Hematopoietic multipotent progenitor cell treated with erythropoietin and hydrocortisone succinate and interleukin-3 and kit ligand, for 15 days (in vitro differentiated cells): ENCODE measurements at regions not wholly inside any gene's neighbourhood (a gene's known extent, or its start where the extent isn't known, plus 50 kb on each side); places are given as distances from the start of the nearest gene placed in this dataset.
A peak's percentile ranks its signal among the peaks of the same experiment; 100 is the strongest.

Source experiments
- DNase-seq: peaks from one replicate; pipeline ENCODE4 v3.0.0-alpha.2; 2015; ENCODE audit warnings: low spot score

DNA sequence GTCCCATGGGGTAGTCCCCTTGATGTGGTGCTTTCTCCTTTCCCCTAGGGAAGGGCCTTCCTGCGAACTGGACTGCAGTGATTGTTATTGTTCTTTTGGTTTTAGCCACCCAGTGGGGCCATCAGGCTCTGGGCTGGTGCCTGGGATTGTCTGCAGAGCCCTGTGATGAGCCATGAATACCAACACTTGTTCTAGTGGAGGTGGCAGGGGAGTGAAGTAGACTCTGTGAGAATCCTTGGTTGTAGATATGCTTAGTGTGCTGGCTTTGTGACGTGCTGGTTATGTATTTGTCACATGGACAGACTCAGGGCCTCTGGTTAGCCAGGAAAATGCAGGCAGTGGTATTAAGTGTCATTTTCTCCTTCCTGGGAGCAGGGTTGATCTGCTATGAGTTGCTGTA is 51.8 kb upstream of the NDUFB4 start:
- DNase-seq = no peak

DNA sequence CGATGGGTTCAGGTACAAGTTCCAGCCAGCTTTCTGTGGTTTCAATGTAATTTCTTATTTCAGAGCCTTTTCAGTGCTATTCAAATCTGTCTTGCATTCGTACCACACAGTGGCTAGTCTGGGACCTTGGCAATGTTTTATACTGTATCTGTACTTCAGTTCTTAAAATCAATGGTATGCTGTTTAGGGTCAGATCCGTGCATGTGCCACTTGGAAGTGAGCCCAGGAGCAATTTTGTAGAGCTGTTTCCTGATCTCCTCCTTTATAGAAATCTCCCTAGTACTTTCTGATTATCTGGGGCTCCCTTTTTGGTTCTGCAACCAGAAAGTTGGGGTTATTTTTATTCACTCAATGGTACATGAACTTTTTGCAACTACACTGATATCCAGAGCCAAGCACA is 59.5 kb upstream of the NDUFB4 start:
- no peak for DNase-seq

DNA sequence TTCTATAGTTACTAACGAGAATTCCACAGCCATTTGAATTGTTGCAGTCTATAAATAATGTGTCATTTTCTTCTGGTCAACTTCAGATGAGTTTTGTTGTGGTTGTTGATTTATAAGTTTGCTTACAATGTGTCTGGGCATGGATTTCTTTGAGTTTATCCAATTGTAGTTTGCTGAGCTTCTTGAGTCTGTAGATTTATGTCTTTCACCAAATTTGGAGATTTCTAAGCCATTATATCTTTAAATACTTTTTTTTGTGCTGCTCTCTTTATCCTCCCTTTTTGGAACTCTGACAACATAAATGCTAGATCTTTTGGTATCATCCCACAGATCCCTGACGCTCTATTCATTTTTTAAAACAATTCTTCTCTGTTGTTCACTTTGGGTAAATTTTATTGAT is 63.2 kb upstream of the NDUFB4 start:
- no peak for DNase-seq

DNA sequence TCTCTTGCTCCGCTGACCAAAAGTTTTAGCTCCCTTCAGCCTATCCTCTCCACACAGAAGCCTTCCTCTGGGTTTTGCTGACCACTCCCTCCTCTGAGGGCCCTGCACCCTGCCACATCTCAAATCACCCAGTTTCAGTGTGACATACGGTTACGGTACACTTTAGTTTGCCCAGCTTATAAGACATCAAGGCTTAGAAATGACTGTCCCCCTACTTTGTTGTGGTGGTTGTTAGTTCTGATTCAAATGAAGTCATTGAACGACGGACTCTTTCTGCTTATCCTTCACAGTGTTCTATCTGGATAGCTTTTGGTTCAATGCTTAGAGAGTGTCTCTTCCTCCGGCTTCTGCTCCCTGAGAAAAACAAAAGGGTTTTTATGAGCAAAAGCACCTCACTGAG is 68.0 kb upstream of the NDUFB4 start:
- no peak for DNase-seq

DNA sequence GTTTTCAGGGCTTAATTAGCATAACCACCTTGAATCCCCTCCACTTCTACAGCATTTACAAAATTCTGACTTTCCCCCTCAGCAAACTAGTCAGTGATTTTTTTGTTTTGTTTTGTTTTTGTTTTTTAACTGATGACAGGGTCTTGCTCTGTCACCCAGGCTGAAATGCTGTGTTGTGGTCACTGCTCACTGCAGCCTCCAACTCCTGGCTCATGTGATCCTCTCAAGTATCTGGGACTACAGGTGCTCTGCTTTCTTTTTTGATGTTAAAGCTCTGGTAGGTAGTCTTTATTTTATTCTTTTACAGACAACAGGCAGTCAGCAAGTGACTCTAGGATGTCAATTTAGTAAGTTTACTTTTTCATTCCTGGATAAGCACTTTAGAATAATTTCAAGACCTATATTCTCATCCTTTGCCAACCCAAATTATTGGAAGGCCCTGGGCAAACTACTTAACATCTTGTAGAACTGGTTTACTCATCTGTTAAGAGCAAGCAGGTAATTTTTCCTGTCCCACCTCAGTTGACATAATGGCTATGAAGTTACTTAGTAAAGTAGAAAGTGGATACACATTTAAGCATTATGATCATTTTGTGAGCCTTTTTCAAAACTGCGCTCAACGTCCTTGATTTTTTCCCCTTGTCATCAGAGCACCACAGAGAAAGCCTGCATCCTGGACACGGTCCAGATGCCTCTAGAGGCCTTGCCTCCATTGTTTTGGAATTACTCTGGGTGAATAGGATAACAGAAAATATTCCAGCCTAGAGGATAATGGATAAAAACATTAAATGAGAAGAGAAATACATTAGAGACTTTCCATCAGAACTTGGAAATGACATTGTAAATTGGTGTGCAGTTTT is 69.9 kb upstream of the NDUFB4 start:
- no peak for DNase-seq

DNA sequence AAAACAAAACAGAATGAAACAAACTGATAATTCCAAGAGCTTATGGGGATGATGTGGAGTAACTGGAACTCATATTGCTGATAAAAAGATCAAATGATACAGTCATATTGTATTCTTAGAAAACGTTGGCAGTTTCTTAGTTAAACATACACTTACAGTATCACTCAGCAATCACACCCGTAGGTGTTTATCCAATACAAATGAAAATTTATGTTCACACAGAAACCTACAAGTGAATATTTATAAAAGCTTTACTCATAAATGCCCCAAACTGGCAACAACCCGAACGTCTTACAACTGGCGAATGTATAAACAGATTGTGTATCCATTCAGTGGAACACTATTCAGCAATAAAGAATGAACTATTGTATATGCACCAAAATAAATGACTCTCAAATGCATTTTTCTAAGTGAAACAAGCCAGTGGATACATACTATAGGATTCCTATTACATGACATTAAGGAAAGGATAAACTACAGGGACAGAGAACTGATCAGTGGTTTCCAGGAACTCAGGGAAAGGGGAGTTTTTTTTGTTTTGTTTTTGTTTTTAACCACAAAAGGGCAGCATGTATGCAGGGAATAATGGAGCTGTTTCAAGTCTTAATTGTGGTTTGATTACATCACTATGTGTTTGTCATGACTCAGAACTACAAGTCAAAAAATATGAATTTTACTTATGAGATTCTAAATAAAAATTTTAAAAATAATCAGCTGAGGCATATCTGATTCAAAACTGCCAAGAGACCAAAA is 71.8 kb upstream of the NDUFB4 start:
- no peak for DNase-seq

DNA sequence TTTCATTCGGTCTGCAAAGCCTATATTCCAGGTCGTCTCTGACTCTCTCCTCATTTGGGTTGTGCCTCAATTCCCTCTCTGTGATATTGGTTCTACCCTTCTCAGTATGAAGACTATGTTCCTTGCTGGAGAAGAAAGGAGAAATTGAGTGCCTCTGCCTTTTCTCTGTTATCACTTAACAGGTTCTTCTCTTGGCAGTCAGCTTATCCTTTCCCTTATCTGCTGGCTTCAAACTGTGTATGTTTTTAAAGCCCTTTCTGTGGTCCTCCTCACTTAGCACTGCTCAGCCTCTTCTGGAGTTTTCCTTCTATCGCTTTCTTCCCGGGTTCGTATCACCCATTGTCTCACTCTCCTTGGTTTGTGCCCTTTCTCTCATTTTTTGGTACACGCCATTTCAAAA is 65.3 kb upstream of the FSTL1 start:
- no peak for DNase-seq

DNA sequence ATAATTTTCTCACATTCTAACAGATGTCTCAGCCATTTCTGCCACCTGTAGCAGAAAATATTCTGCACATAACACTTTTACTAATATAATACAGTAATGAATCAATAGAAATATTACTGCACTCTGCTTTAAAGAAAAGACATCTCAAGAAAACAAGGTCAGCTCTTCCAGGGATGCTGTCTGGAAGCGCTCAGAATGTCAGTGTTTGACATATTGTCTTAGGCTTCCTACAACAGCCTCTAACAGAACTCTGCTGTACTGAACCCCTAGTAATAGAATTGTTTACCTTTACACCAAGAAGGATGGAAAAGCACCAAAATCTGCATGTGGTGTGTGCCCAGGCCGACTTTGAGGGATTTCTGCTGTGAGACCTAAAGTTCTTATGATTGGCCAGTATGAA is 61.9 kb upstream of the FSTL1 start:
- no peak for DNase-seq

DNA sequence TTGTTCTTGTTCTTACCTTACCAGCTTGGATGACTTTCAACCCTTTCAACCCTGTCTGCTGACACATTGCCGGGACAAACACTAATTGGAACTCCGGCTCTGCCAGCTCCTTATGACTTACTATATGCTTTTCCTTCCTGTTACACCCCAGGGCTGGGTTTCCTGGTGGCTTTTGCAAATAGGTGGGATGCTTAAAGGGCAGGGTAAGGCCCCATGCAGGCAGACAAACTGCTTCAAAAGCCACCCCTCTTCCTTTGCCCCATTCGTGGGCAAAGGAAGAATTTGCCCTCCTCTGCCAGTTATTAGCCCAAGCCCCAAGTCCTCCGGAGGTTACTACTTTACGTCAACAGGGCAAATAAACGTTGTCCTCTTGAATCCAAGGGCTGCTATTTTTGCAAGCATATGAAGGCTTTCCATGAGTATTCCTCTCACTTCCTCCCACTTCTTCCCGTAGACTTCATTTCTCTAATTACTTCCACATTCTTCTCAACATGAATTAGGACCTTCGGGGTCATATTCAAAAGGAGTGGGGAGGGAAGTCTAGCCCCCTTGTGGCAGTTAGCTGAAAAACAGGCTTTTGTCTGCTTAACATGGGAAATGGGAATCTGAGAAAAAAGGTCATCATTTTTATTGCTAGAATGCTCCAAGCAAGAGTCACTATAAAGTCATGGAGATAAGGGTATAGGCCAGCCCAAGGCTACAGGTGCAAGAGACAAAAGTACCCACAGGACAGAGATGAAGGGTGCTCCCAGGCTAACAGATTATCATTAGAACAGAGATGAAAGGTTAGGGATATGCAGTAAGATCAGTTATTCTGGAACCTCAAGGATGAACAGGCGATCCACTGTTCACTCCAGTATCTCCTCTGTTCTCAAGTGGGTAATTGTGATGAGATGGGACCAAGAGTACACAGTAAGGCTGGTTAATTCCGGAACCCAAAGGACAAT is 56.3 kb upstream of the FSTL1 start:
- peak; percentile 6 for DNase-seq

DNA sequence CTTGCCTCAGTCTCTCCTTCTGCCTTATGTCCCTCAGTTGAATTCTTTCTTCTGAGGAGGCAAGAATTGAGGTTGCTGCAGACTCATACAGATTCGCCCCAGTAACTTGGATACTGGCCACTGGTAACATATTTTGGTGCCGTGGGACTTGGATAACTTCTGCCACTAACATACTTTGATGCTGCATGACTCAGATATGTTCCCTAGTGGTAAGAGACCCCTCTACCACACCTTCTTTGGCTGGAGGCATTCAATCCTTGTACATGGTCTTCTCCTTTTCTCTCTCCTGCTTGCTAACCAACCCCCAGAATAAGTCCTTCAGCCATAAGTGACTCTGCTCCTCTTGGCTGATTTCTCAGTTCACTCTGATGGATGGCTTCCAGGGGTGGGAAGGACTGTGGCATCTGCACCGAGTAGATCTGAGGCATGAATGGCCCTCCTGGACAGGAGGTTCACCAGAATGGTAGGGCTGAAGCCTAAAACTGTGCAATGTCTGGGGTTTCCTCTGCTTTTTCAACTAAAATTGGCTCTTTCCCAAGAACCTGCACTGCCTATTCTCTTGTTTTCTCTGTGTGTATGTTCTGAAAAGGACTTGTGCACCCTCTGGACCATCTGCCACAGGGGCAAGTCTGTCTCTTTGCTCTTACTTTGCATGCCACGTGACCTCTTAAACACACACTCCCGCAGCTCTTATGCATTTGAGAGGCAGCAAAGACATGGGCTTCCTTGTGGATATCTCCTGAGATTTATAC is 55.5 kb upstream of the FSTL1 start:
- DNase-seq = no peak

DNA sequence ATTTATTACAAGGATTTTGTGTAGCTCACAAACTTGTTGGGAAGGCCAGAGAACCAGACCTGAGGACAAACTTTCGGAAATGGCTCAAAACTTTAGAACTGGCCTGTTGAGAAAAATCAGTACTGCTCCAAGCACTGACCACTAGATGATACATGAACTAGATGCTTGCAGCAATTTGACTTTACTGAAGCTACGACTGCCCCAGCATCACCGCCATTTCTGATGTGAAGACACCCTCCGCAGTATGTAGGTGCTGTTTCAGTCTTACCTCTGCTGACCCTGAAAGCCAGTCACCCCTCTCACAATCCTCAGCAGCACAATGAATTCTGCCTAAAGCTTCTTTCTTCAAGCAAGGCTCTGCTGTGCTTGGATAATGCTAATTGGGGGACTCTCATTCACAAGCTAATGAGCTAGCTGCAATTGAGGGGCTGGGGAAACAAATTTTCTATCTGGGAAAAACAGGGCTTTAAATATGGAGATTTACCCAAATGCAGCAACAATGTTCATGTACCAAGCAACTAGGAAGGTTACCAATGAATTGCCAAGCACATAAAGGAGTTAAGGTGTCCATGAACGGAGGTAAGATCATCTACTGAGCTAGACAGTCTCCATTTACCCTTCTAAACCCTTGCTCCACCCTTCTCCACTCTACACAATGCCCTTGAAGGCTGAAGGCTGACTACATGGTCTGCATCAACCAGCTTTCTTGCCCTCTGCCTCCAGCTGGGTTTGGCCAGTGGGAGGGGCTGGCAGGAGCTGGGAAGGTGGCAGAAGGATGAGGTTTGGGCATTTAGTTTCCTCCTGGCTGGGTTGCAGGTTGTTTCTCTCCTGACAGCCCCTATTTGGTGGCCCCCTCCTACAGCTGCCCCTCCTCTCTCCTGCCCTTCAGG is 53.2 kb upstream of the FSTL1 start:
- no peak for DNase-seq

DNA sequence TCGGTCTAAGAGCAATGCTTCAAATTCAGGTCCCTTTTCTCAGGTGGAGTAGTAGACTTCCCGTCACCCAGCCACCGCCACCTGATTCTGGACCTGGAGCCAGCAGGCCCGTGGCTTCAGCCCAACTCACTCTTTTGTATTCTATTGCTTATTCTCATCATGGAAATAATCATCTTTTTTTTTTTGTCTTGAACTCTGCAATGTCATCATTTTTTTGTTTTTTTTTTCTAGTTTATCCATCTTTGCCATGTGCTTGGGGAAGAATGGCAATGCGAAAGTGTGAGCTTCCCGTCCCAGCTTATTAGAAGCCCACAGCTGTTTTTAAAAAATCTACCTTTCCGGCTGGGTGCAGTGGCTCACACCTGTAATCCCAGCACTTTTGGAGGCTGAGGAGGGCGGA is 51.3 kb upstream of the FSTL1 start:
- no peak for DNase-seq
